Activated T-cell treated with anti-CD3 and anti-CD28 coated beads for 48 hours (primary cell): ENCODE measurements at regions not wholly inside any gene's neighbourhood (a gene's known extent, or its start where the extent isn't known, plus 50 kb on each side); places are given as distances from the start of the nearest gene placed in this dataset.

Source experiments
- DNase-seq: peaks from one replicate; pipeline ENCODE4 v3.0.0-alpha.2; 2020; ENCODE audit warnings: low read depth

- DNase-seq: no peak
Observed at GRCh38 chr17:72302735-72303134, 181.9 kb downstream of the SOX9 start.

GRCh38 chr17:72303787-72304733 is 183.2 kb downstream of the SOX9 start:
- DNase-seq: no peak

- no peak for DNase-seq
Observed at GRCh38 chr17:72304859-72305258, 184.0 kb downstream of the SOX9 start.

- DNase-seq: no peak
Observed at GRCh38 chr17:72305472-72305871, 184.7 kb downstream of the SOX9 start.

- DNase-seq: no peak
Observed at GRCh38 chr17:72306037-72306436, 185.2 kb downstream of the SOX9 start.

GRCh38 chr17:72307836-72308235 is 187.0 kb downstream of the SOX9 start:
- DNase-seq: no peak

GRCh38 chr17:72308744-72309385 is 188.0 kb downstream of the SOX9 start:
- DNase-seq: no peak

- no peak for DNase-seq
Observed at GRCh38 chr17:72311004-72311403, 190.2 kb downstream of the SOX9 start.

- DNase-seq: no peak
Observed at GRCh38 chr17:72315122-72315913, 194.5 kb downstream of the SOX9 start.

GRCh38 chr17:72318131-72318530 is 197.3 kb downstream of the SOX9 start:
- no peak for DNase-seq

GRCh38 chr17:72321896-72322295 is 201.1 kb downstream of the SOX9 start:
- DNase-seq: no peak

- no peak for DNase-seq
Observed at GRCh38 chr17:72332367-72332766, 211.5 kb downstream of the SOX9 start.

GRCh38 chr17:72333570-72333969 is 212.8 kb downstream of the SOX9 start:
- DNase-seq: no peak

- no peak for DNase-seq
Observed at GRCh38 chr17:72334205-72334604, 213.4 kb downstream of the SOX9 start.

GRCh38 chr17:72336026-72336803 is 215.4 kb downstream of the SOX9 start:
- no peak for DNase-seq

GRCh38 chr17:72336804-72337070 is 215.9 kb downstream of the SOX9 start:
- DNase-seq: no peak

- DNase-seq: no peak
Observed at GRCh38 chr17:72338304-72338703, 217.5 kb downstream of the SOX9 start.

- DNase-seq: no peak
Observed at GRCh38 chr17:72338847-72339790, 218.3 kb downstream of the SOX9 start.

GRCh38 chr17:72340836-72341235 is 220.0 kb downstream of the SOX9 start:
- DNase-seq: no peak

- no peak for DNase-seq
Observed at GRCh38 chr17:72342061-72342460, 221.2 kb downstream of the SOX9 start.
